GOT3 (cell line): ENCODE measurements at regions not wholly inside any gene's neighbourhood (a gene's known extent, or its start where the extent isn't known, plus 50 kb on each side); places are given as distances from the start of the nearest gene placed in this dataset.
"Not testable (repeated sequence)": the region's sequence is repeated elsewhere in the genome, so short reads cannot be mapped to it uniquely, and the experiment has no call there.

Source experiments
- DNase-seq: peaks from one replicate; lab custom pipeline; 2025; ENCODE audit warnings: mixed read lengths; lab: John Stamatoyannopoulos, UW

DNA sequence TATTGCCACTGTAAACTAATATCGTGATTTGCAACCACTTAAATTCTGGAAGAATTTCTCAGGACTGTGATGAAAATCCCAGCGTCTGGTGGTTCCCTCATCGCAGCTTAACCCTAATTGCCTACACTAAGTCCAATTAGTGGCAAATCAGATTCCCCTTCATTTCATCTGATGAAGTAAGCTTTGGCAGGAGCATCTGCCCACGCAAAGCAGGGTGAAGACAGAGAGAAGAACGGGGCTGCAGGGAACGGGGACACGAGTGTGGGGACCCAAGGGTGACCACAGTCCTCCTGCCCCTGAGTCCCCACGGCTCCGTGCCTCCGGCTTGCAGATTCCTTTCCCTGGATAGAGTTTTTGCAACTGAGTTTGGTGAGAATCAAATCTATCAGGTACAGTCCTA is 159.5 kb downstream of the LY86 start:
- no peak for DNase-seq

DNA sequence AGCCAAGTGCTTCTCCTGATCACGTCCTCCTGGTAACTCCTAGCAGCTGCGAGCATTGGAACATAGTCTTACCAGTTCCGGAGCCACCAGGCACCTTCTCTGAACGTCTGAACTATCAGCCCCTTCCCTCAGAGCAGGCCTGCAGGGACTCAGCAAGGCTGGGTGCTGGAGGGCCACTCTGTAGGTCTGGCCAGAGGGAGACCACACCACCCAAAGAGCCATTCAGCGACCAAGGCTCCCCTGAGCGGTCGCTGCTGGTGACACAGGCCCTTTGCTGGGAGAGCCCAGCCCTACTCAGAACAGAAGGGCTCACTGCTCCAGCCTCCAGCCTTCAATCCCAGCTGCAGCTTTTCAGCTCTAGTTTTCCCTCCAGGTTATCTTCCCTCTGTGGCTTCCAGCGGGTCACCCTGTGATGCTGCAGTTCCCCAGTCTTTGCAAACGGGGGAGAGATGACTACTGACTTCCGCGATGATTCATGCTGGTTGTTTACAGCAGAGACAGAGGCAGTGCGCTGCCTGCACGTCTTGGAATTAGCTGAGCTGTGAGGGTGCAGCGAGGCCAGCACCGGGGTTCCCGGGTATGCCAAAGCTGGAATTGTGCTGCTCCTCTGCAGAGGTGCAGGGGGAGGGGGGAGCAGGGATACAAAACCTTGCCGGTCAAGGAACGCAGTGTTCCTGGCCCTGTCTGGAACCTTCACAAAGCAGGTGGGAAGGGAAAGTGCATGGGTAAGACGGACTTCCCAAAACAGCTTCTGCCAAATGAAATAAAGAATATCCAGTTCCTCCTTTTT is 161.4 kb downstream of the LY86 start:
- DNase-seq = peak; percentile 22

DNA sequence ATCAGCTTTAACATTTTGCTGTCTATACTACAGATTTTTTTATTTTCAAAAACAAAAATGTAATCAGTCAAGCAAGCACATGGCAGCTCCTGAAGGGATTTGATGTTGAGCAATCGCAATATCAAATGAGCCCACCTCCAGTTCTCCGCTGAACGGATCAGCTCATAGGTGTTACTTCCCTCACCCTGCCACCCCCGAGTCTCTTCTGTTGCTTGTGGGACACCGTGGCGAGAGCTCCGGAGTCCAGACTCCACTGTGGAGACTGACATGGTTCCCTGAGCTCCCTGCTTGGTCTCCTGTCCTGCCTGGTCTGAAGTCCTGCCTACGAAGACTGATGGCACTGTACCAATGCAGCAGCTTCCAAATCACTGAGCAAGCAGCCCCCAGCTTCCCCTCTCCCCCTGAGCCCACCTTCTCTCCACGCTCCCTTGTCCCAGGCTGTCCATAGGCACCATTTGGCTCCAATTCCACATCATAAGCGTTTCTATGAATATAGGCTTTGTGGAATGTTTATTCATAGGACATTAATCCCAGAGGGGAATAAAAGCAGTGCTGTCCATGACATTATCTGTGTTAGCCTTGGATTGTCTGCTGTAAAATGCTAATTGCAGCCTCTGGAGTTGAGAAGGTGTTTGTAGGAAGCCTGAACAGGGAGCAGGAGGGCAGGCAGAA is 162.2 kb downstream of the LY86 start:
- no peak for DNase-seq

DNA sequence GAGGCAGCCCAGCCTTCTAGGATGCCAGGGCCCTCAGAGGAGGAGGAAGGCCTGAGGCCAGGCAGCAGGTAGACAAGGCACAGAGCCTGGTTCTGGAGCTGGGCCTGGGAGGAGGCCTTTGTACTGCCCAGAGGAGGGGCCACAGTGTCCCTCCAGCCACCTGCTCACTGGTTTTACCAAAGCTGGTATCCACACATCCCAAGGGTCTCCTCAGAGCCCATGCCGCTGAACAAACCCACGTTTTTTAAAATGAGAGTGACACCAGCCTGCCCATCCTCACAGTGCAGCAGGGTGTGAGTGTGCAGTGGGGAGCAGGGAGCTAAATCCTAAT is 162.7 kb downstream of the LY86 start:
- DNase-seq = no peak

DNA sequence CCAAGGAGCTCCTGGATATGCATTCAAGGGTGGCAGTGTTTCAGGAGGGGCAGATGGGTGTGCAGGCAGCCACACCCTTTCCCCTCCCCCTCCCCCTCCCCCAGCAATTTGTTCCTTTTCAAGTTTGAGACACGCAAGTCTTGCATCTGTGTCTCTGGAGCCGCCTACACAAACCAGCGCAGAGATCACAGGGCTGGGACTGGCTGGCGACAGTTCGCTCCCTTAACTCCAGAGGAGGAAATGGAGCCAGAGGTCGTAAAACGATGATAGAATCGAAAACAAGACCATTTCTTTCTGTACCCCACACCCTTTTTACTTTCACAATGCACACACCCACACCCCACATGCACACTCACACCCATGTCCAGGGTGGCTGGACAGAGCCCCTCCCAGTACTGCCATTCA is 163.1 kb downstream of the LY86 start:
- DNase-seq = no peak

DNA sequence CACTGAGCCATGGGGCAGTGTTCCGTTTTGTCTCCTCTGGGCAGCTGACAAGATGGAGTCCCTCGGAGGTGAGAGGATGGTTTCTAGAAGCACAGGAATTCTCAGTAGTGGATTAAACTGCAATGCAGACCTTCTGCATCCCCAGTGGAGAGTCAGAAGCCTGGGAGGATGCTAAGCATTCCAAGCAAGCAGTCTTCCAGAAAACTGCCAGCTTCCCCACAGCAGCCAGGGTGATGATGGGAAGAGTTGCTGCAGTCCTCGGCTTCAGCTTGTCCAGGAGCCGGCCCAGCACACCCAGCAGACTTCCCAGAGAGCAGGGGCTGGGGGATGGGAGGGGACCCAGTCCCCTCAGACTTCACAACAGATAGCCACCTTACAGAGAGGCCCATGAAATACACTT is 163.6 kb downstream of the LY86 start:
- DNase-seq = no peak

DNA sequence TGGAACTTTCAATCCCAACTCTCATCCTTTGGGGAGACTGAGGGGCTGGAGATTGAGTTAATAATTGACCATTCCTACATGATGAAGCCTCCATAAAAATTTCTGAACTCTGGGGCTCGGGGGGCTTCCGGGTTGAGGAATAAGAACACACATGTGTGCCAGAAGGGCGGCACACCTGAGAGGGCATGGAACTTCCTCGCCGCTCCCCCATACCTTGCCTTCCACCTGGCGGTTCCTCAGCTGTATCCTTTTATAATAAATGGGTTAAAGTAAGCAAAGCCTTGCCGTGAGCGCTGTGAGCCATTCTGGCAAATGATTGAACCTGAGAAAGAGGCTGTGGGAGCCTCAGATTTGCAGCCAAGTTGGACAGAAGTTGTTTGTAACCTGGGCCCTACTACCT is 164.8 kb downstream of the LY86 start:
- no peak for DNase-seq

DNA sequence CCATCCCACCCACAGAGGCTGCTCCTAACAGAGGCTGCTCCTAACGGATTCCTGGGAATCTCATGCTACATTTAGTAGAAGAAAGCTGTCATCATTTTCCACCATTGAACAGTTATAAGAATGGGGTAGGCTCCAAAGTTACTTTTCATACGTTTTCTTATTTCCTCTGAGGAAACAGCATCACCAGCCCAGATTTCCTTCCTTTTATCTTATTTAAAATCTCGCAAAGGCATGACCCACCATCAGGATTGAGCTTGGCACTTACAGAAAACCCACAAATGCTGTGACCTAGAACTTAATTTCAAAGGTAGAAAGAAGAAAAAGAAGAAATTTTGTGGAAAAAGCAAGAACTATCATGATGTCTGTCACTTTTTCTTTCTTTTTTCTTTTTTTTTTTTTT is 168.0 kb downstream of the LY86 start:
- no peak for DNase-seq

DNA sequence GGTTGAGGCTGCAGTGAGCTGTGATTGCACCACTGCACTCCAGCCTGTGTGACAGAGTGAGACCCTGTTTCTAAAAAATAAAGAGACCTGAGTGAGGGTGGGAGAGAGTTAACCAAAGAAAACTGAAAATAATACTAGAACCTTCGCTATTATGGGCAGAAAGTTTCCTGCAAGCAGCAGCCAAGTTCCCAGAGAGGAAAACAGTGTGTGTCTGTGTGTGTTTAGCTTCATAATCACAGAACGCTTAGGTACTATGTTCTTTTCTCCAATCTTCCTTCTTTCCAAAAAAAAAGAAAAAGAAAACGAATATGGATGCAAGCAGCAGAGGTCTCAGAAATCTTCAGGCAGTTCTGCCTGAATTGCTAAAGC is 170.0 kb downstream of the LY86 start:
- no peak for DNase-seq

DNA sequence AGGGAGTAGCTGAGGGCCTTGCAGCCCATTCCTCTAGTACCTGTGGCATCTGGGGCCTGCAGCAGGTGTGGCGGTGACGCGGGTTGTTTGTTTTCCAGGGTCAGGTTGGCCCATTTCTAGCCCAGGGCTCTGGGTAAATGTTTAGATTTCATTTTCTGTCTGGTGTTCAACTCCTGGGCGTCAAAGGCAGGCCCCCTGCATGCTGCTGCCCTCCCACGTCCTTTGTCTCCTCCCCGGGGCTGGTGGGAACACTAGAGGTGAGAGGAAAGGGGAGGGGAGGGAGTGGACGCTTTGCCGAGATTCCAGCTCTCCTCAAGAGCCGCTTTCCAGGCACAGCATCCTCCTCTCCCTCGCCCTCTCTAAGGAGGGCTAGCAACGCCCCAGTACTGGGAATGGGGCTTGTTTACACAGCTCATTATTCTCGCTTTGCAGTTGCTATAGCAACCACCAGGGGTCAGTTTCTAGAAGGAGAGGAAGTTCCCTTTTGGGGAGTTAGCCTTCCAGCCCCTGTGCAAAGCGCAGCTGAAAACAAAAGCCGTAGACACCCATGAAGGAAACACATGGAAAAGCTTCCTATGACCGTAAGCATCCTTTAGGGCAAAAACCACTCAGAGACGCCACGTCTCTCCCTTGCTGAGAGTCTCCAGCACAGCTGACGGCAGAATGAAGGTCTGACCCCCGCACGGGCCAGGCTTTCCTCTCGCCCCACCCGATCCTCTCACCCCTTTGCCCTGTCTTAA is 170.6 kb downstream of the LY86 start:
- no peak for DNase-seq

DNA sequence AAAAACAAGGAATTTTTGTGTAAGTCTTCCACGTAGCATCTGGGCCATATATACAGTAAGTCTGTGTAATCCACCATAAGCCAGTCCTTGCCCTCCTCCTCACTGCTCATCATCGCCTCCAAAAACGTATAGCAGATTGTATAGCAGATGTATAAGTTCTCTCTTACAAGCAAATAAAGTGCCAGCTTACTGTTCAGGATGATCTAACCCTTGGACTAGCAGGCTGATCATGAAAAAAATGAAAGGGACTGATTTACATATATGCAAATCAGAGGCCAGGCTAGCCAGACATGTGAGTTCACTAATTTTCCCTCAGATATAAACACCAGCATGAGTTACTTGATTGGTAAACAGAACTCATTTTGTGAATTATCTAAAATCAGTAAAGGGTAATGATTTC is 171.5 kb downstream of the LY86 start:
- no peak for DNase-seq

DNA sequence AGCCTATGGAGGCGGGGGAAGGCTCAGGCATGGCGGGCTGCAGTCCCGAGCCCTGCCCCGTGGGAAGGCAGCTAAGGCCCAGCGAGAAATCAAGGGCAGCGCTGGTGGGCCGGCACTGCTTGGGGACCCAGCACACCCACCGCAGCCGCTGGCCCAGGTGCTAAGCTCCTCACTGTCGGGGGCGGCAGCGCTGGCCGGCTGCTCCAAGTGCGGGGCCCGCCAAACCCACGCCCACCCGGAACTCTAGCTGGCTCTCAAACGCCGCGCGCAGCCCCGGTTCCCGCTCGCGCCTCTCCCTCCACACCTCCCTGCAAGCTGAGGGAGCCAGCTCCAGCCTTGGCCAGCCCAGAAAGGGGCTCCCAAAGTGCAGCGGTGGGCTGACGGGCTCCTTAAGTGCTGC is 174.0 kb downstream of the LY86 start:
- DNase-seq = not testable (repeated sequence)

DNA sequence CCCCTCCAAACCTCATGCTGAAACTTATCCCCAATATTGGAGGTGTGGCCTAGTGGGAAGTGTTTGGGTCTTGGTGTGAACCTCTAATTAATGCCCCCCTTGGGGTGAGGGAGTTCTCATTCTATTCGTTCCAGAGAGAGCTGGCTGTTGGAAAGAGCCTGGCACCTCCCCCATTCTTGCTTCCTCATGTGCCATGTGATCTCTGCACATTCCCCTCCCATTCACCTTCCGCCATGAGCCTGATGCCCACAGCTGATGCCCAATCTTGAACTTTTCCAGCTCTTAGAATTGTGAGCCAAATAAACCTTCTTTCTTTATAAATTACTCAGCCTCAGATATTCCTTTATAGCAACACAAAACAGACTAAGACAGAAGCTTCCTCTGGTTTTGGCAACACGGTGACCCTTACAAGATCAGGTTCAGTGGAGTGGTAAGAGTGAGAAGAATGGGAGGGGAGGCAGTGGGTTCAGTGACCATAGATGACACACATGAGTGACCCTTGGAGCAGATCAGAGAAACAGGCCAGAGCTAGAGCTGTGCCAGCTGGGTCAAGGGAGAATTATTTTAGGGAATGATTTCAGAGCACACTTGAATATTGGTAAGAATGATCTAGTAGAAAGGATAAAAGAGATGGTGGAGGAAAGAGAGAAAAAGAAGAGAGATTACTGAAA is 176.4 kb downstream of the LY86 start:
- no peak for DNase-seq

DNA sequence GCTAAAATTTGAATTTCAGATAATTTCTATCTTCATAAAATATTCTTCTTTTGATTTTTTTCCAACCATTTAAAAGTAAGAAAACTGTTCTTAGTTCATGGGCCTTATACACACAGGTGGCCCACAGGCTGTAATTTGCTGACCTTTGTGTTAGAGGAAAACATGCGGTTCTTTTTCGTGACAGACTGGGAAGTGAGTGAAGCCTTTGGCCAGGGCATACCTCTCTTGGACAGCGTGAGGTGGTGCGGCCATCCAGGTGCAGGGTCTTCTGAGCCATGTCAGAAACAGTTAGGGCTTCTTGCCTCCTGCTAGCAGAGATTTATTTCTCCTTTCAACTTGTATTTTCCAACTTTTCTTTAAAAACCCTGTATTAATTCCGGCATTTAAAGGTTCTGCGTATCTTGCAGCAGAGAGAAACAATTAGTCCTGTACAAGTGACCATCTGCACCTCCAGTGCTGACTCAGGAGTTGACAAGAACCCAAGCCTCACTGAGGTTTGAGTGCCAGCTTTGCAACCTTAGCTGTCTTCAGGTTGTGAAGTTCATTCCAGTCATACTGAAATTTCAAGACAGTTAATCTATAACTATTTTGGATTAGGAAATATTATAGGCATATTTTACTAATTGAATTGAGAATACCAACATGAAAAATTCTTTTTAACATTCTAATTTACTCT is 177.8 kb downstream of the LY86 start:
- no peak for DNase-seq

DNA sequence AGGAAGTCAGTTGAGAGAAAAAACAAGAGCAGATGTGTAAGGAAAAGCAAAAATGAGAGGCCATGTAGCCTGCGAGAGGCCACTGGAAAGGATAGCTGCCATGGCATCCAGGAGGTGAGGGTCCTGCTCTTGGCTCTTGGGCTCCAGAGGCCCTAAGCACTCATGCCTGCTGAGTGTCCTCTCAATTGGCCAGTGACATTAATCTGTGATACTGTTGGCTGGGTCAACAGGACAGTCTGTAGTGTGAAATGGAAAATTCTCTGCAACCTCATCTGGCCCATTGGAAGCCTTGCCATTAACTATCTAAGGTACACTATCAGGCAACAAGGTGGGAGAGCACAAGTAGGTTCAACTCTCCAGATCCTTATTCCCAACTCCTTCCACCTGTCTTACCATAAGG is 180.9 kb downstream of the LY86 start:
- no peak for DNase-seq

DNA sequence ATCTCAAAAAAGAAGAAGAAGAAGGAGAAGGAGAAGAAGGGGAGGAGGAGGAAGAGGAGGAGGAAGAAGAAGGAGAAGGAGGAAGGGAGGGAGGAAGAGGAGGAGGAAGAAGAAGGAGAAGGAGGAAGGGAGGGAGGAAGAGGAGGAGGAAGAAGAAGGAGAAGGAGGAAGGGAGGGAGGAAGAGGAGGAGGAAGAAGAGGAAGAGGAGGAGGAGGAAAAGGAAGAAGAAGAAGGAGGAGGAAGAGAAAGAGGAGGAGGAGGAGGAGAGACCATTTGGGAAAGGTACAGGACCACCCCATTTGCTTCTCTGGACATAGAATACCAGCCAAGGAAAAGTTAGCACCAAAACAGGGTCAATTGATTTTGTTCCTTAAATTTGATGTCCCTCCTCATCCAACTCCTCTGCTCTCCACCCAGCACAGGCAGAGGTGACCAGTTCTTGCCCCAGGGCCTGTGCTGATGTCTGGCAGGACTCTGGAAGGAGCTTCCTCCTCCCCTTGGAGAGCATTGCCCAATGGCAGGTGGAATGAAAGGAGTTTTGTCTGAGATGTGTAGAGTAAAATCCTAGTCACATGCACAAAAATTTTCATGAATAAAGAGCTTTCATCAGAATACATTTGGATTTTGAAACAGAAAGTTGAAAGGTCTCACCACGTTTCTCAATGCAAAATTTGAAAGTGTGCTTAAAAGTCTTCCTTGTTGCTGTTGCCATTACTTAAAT is 182.9 kb downstream of the LY86 start:
- DNase-seq = no peak

DNA sequence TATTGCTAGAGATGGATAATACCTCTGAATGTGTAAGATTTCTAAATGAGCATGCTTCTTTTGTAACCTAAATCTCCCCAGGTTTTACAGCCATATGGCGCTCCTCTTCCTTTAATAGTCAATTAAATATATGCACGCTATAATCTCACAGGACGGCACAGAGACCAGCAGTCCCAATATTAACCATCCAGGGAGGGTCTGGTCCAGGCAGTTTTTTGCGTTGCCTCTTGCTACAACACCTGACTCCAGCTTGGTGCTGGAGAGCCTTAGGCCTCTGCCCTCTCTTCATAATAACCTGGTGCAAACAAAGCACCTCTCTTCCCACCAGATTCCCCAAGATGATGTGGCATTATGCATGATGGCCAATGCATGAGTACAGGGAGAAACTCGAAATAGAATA is 183.4 kb downstream of the LY86 start:
- DNase-seq = no peak

DNA sequence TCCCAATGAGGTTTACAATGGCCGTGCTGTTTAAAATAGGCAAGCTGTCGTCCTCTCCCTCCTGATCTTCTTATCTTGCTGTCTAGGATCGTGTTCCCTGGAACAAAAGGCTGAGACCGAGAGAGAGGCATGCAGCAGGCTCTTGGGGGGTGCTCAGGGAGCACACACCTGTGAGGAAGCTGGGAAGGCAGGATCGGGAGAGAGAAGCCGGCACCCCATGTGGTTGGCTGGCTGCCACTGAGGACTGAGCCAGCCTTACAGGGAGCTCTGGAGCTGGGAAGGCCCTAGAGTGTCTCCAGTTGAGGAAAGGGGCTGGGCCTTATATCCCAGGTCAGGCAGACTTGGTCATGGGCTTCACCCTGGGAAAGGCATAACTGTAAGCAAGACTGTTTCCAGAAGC is 184.2 kb downstream of the LY86 start:
- DNase-seq = no peak

DNA sequence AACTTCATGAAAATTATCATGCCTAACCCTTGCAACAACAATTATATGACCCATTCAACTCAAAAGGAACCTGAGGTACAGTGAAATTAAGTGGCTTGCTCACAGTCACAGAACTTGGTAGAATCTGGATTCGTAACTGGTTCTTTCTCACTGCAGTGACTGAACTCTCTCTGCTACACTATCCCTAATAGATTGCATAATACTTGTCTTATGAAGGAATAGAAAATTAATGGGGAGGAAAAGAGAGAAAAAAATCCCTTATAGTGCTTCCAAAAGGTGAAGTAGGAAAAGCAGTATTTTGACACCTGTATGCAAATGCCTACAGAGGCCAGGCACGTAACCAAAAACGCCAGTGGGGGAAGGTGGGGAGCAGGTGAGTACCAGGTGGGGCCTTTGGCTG is 186.6 kb downstream of the LY86 start:
- DNase-seq = no peak

DNA sequence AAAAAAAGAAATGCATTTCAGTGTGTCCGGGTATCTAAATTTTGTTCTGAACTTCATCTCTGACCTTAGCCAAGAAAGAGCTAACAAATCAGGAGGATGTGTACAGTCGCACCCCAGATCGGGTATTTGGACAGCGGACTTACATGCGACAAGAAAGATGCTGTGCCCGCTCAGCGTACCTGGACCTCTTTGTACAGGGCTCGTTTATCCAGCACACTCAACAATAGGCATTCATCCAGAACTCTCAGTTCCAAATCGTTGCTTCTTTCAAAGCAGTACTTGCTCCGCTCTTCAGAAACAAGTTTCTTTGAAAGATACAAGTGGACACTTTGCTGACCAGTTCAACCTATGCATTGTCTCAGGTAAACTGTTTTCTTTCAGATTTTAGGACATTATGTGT is 191.7 kb downstream of the LY86 start:
- no peak for DNase-seq

DNA sequence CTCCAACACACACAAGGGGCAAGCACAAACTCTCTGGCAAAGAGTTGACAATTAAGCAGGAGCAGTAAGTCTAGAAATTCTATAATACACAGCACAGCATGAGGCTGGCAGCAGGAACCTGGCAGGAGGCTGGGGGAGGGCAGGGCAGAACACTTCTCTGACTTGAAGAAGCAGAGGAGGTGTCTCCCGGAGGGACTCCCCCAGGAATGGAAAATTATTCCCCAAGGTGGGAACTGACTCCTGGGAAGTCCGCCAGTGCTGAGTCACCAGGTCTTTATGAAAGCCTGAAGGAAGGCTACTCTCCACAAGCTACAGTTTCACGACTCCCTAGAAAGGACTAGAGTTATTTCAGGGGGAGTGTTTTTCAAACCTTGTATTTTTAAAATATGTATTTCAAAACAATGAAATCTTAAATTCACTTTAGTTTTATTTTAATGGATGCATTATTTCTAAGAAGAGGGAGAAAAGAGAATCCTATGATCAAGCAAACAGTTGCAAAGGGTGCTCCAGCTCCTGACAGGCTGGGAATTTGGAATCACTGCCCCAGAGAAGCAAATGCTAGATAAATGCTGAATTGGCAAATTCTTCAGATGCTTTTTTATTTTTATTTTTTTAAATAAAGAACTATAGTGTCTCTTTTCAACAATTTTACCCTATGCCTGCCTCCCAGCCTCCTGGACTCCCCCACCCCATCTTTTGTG is 192.8 kb downstream of the LY86 start:
- peak; percentile 36 for DNase-seq
